ENCODE measurements at regions not wholly inside any gene's neighbourhood (a gene's known extent, or its start where the extent isn't known, plus 50 kb on each side); places are given as distances from the start of the nearest gene placed in this dataset.

- no peak for TF ChIP-seq EZH2 (IDR thresholded peaks at IDR 0.05; ENCODE audit: low read length, missing control alignments)
- TF ChIP-seq, protein P1, sequence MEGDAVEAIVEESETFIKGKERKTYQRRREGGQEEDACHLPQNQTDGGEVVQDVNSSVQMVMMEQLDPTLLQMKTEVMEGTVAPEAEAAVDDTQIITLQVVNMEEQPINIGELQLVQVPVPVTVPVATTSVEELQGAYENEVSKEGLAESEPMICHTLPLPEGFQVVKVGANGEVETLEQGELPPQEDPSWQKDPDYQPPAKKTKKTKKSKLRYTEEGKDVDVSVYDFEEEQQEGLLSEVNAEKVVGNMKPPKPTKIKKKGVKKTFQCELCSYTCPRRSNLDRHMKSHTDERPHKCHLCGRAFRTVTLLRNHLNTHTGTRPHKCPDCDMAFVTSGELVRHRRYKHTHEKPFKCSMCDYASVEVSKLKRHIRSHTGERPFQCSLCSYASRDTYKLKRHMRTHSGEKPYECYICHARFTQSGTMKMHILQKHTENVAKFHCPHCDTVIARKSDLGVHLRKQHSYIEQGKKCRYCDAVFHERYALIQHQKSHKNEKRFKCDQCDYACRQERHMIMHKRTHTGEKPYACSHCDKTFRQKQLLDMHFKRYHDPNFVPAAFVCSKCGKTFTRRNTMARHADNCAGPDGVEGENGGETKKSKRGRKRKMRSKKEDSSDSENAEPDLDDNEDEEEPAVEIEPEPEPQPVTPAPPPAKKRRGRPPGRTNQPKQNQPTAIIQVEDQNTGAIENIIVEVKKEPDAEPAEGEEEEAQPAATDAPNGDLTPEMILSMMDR (conservative IDR thresholded peaks at IDR 0.05 in 1 of 2, IDR thresholded peaks at IDR 0.05 in 1 of 2; ENCODE audit: low read depth in 1 of 2, low read length in 2 of 2), result no peak
Observed at GRCh38 chr5:5798041-5798440, 375.6 kb downstream of the ICE1 start.

Data from fibroblast of lung (primary cell).